HepG2 (cell line): ENCODE measurements at regions not wholly inside any gene's neighbourhood (a gene's known extent, or its start where the extent isn't known, plus 50 kb on each side); places are given as distances from the start of the nearest gene placed in this dataset.

ENCODE experiments used
- ATAC-seq: fragments of 200-7000 bp; cut with Tn5 transposase; 3 replicates; pipeline ENCODE4 v1.9.1; 2020; ENCODE audit warnings: mild to moderate bottlenecking, moderate library complexity
- BruUV-seq: library from RNA; stranded (reverse); fragments of 400-500 nt; replicated peaks from 2 replicates; lab custom pipeline; 2021; lab: Mats Ljungman, UMichigan
- CTCF ChIA-PET: fragments of 300-600 bp; formaldehyde crosslinking; extraction: SDS; loops from one replicate; lab custom pipeline; 2021; ENCODE audit warnings: low total read pairs, inconsistent platforms, low intra/inter-chr PET ratio; lab: Yijun Ruan, JAX
- POLR2A ChIA-PET: fragments of 350-600 bp; sonication (Branson Sonifier 250); formaldehyde crosslinking; loops from one replicate; lab custom pipeline; 2020; ENCODE audit warnings: antibody characterized with exemption, inconsistent platforms; lab: Yijun Ruan, JAX
- DNase-seq: peaks from one replicate; pipeline ENCODE4 v3.0.0-alpha.2; 2015; ENCODE audit warnings: low spot score
- FAIRE-seq: peaks from 3 replicates; lab custom pipeline; 2011; peaks lifted over from hg19 to GRCh38; lab: Jason Lieb, UNC
- H2AFZ ChIP-seq: one replicate; pipeline ENCODE4 v1.6.1; 2011; ENCODE audit warnings: low read length, inconsistent platforms
- H3K27ac ChIP-seq: fragments of 300-600 bp; 3 replicates; pipeline ENCODE4 v1.8.0; 2011; ENCODE audit warnings: mixed run types, mild to moderate bottlenecking, mixed read lengths, low read length, inconsistent platforms; ENCODE audit not compliant: insufficient read depth; ENCODE audit errors: extremely low read length
- H3K27me3 ChIP-seq, 2 experiments: fragments of 200-600 bp in 1 of 2; 2 replicates in 1 of 2; 3 replicates in 1 of 2; pipeline versions ENCODE4 v1.6.0 to v1.8.0; 2011; ENCODE audit warnings: low read length in 2 of 2, mild to moderate bottlenecking in 2 of 2, moderate library complexity in 2 of 2, inconsistent platforms in 1 of 2; ENCODE audit not compliant: insufficient read depth in 2 of 2, control insufficient read depth in 1 of 2
- H3K36me3 ChIP-seq, 2 experiments: fragments of 200-600 bp in 1 of 2; replicated peaks in 1 of 2; 2 replicates in 1 of 2; 3 replicates in 1 of 2; pipeline versions ENCODE4 v1.5.1 to v1.8.0; 2011; ENCODE audit warnings: low read length in 2 of 2, inconsistent platforms in 1 of 2; ENCODE audit not compliant: insufficient read depth in 2 of 2, control insufficient read depth in 1 of 2
- H3K4me1 ChIP-seq: 2 replicates; pipeline ENCODE4 v1.5.1; 2012; ENCODE audit warnings: low read length, inconsistent platforms; ENCODE audit not compliant: insufficient read depth
- H3K4me2 ChIP-seq: 2 replicates; pipeline ENCODE4 v1.6.0; 2011; ENCODE audit warnings: low read depth, low read length, inconsistent platforms
- H3K4me3 ChIP-seq, 3 experiments: fragments of 200-600 bp in 1 of 3; sonication (generic), shearing (Covaris generic) in 1 of 3; replicated peaks in 1 of 3; 2 replicates each; pipeline ENCODE4 v1.5.1; 2011 to 2016; ENCODE audit warnings: low read length in 3 of 3, inconsistent platforms in 2 of 3, low read depth in 2 of 3, mild to moderate bottlenecking in 2 of 3, control low read depth in 1 of 3, mixed read lengths in 1 of 3; ENCODE audit not compliant: insufficient read depth in 1 of 3
- H3K79me2 ChIP-seq: one replicate; pipeline ENCODE4 v1.6.1; 2011; ENCODE audit warnings: low read length, inconsistent platforms; ENCODE audit not compliant: insufficient read depth
- H3K9ac ChIP-seq: 2 replicates; pipeline ENCODE4 v1.6.0; 2011; ENCODE audit warnings: mild to moderate bottlenecking, low read depth, low read length, inconsistent platforms; ENCODE audit not compliant: insufficient read depth
- H3K9me3 ChIP-seq: 2 replicates; pipeline ENCODE4 v1.5.1; 2012; ENCODE audit warnings: mild to moderate bottlenecking, low read length
- H4K20me1 ChIP-seq: 2 replicates; pipeline ENCODE4 v1.6.0; 2011; ENCODE audit warnings: inconsistent platforms, mild to moderate bottlenecking, low read length, moderate library complexity; ENCODE audit not compliant: insufficient read depth
- DDIT3 ChIP-seq: sonication (generic); formaldehyde crosslinking; IDR thresholded peaks from 2 replicates; pipeline ENCODE4 v1.4.0; 2020; ENCODE audit warnings: mild to moderate bottlenecking, missing genetic modification reagents
- HNRNPUL1 ChIP-seq: fragments of 200-400 bp; formaldehyde crosslinking; IDR thresholded peaks from 2 replicates; pipeline ENCODE4 v1.6.1; 2017; ENCODE audit warnings: low read depth, mild to moderate bottlenecking, low read length, moderate library complexity
- ISL2 ChIP-seq: sonication (generic); formaldehyde crosslinking; IDR thresholded peaks from 2 replicates; pipeline ENCODE4 v1.5.0; 2020; ENCODE audit warnings: missing genetic modification reagents
- MBD4 ChIP-seq: IDR thresholded peaks from 2 replicates; pipeline ENCODE4 v1.6.1; 2012; ENCODE audit warnings: low read length, inconsistent platforms, borderline replicate concordance
- ZNF207 ChIP-seq: fragments of 450-650 bp; IDR thresholded peaks from 2 replicates; pipeline ENCODE4 v1.6.1; 2016; ENCODE audit warnings: antibody characterized with exemption, borderline replicate concordance
- ZNF263 ChIP-seq: sonication (generic); formaldehyde crosslinking; IDR thresholded peaks from 2 replicates; pipeline ENCODE4 v1.4.0; 2020; ENCODE audit warnings: missing genetic modification reagents
- ZNF383 ChIP-seq: sonication (generic); formaldehyde crosslinking; IDR thresholded peaks from 2 replicates; pipeline ENCODE4 v1.4.0; 2020; ENCODE audit warnings: missing genetic modification reagents, mild to moderate bottlenecking, borderline replicate concordance
- ZNF607 ChIP-seq: sonication (generic); formaldehyde crosslinking; IDR thresholded peaks from 2 replicates; pipeline ENCODE4 v1.5.1; 2020; ENCODE audit warnings: missing genetic modification reagents, mild to moderate bottlenecking, borderline replicate concordance
- ZNF841 ChIP-seq: sonication (generic); formaldehyde crosslinking; IDR thresholded peaks from 2 replicates; pipeline ENCODE4 v1.8.1; 2023; ENCODE audit warnings: missing genetic modification reagents, borderline replicate concordance
- WGBS: methylation state at CpG from one replicate; pipeline ENCODE4 v1.1.6; 2017; ENCODE audit warnings: low lambda C conversion rate; 5-methylcytosine and 5-hydroxymethylcytosine counted together
- in situ Hi-C: cut with HindIII; loops from 2 replicates; pipeline ENCODE4 v1.10.0; 2017; ENCODE audit warnings: low pct_unique_long_range_greater_than_20kb; ENCODE audit not compliant: extremely low pct_ligation_motif_present
- intact Hi-C: fragments of 100-400 bp; cut with micrococcal nuclease; formaldehyde crosslinking; loops from one replicate; pipeline ENCODE4 v1.10.0; 2022; ENCODE audit not compliant: unreplicated experiment
- TF ChIP-seq, protein P1 (sequence below): sonication (generic); formaldehyde crosslinking; IDR thresholded peaks from 2 replicates; pipeline ENCODE4; 2020; ENCODE audit warnings: missing genetic modification reagents, mild to moderate bottlenecking, borderline replicate concordance
- TF ChIP-seq, protein P2 (sequence below), 2 experiments: sonication (generic) in 1 of 2; formaldehyde crosslinking in 1 of 2; IDR thresholded peaks; 2 replicates each; pipeline versions ENCODE4 v1.6.1 to v1.9.0; 2014 to 2022; ENCODE audit warnings: antibody characterized with exemption in 1 of 2, borderline replicate concordance in 1 of 2, inconsistent platforms in 1 of 2, low read depth in 1 of 2, missing genetic modification reagents in 1 of 2
- TF ChIP-seq, protein P3 (sequence below): sonication (generic); formaldehyde crosslinking; IDR thresholded peaks from 2 replicates; pipeline ENCODE4 v1.8.0; 2022; ENCODE audit warnings: missing genetic modification reagents, mild to moderate bottlenecking, inconsistent platforms, borderline replicate concordance
- TF ChIP-seq, protein P4 (sequence below), 2 experiments: fragments of 450-650 bp in 1 of 2; sonication (generic) in 1 of 2; formaldehyde crosslinking; IDR thresholded peaks; 2 replicates each; pipeline versions ENCODE4 v1.5.0 to v1.8.0; 2020 to 2022; ENCODE audit warnings: mild to moderate bottlenecking in 1 of 2, missing genetic modification reagents in 1 of 2

DNA sequence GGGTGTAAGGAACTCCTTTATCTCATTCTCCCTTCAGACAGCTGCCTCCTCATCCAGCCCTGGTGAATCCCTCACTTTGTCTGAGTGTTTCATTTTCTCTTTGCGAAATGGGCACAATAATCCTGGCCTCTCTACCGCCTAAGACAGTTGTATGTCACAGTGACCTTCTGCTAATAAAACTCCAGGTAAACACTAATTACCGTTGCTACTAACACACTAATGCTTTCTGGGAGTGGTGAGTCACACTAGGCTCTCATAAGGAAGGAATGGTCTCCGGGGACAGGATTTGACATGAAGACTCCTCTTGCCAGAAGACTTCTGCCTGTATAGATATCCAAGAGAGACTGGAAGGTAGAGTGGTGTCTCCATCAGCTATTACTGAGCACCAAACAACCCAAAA lies 71.7 kb upstream of the SNRK start:
- H2AFZ ChIP-seq: no peak overlapping the region
- H3K4me3 ChIP-seq: no peak overlapping the region
- H3K27ac ChIP-seq: no peak overlapping the region
- BruUV-seq: no TSS peak
- no peak for ATAC-seq
- in situ Hi-C loops (no loop called here), intact Hi-C loops (no loop called here)
- no peak for DNase-seq
- H3K9ac ChIP-seq: no peak overlapping the region
- WGBS: 21% methylated on average over 4 of the region's 4 CpGs
- no peak for FAIRE-seq
- no peak overlapping the region for H3K4me2 ChIP-seq
- peaks cover 0 to 20% of the 10 kb centered on the region in 2 experiments; a peak in 1 of 5 replicates for H3K27me3 ChIP-seq
- no peaks in the 10 kb centered on the region for H3K36me3 ChIP-seq
- no peaks in the 10 kb centered on the region for H3K9me3 ChIP-seq
- no peaks in the 10 kb centered on the region for H4K20me1 ChIP-seq
- CTCF ChIA-PET: no interaction called here
- POLR2A ChIA-PET: no interaction called here
- H3K4me1 ChIP-seq: peaks cover 5% of the 10 kb centered on the region; the same call in 1 of the 2 replicates
- no peaks in the 10 kb centered on the region for H3K79me2 ChIP-seq
- TF ChIP-seq ZNF841 (CRISPR knock-in tag) (no peak), ZNF383 (no peak), ZNF207 (no peak), ISL2 (CRISPR knock-in tag) (no peak), ZNF607 (CRISPR knock-in tag) (no peak), MBD4 (no peak), HNRNPUL1 (no peak), DDIT3 (no peak), ZNF263 (CRISPR knock-in tag) (no peak)
- TF ChIP-seq, protein P1, sequence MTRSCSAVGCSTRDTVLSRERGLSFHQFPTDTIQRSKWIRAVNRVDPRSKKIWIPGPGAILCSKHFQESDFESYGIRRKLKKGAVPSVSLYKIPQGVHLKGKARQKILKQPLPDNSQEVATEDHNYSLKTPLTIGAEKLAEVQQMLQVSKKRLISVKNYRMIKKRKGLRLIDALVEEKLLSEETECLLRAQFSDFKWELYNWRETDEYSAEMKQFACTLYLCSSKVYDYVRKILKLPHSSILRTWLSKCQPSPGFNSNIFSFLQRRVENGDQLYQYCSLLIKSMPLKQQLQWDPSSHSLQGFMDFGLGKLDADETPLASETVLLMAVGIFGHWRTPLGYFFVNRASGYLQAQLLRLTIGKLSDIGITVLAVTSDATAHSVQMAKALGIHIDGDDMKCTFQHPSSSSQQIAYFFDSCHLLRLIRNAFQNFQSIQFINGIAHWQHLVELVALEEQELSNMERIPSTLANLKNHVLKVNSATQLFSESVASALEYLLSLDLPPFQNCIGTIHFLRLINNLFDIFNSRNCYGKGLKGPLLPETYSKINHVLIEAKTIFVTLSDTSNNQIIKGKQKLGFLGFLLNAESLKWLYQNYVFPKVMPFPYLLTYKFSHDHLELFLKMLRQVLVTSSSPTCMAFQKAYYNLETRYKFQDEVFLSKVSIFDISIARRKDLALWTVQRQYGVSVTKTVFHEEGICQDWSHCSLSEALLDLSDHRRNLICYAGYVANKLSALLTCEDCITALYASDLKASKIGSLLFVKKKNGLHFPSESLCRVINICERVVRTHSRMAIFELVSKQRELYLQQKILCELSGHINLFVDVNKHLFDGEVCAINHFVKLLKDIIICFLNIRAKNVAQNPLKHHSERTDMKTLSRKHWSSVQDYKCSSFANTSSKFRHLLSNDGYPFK: no peak
- TF ChIP-seq, protein P2, sequence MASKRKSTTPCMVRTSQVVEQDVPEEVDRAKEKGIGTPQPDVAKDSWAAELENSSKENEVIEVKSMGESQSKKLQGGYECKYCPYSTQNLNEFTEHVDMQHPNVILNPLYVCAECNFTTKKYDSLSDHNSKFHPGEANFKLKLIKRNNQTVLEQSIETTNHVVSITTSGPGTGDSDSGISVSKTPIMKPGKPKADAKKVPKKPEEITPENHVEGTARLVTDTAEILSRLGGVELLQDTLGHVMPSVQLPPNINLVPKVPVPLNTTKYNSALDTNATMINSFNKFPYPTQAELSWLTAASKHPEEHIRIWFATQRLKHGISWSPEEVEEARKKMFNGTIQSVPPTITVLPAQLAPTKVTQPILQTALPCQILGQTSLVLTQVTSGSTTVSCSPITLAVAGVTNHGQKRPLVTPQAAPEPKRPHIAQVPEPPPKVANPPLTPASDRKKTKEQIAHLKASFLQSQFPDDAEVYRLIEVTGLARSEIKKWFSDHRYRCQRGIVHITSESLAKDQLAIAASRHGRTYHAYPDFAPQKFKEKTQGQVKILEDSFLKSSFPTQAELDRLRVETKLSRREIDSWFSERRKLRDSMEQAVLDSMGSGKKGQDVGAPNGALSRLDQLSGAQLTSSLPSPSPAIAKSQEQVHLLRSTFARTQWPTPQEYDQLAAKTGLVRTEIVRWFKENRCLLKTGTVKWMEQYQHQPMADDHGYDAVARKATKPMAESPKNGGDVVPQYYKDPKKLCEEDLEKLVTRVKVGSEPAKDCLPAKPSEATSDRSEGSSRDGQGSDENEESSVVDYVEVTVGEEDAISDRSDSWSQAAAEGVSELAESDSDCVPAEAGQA (IDR thresholded peaks at IDR 0.05; ENCODE audit: low read depth): no peak
- TF ChIP-seq, protein P2 (CRISPR knock-in tag; IDR thresholded peaks at IDR 0.05; ENCODE audit: borderline replicate concordance): no peak
- TF ChIP-seq, protein P3, sequence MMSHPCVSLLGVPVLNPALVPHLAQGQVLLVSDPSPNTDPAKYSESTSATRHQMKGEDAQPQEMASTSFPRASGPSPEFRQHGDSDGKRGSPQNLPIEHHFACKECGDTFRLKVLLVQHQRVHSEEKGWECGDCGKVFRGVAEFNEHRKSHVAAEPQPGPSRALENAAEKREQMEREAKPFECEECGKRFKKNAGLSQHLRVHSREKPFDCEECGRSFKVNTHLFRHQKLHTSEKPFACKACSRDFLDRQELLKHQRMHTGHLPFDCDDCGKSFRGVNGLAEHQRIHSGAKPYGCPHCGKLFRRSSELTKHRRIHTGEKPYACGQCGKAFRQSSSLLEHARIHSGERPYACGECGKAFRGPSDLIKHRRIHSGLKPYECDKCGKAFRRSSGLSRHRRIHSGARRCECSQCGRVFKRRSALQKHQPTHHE (CRISPR knock-in tag): no peak
- TF ChIP-seq, protein P4, sequence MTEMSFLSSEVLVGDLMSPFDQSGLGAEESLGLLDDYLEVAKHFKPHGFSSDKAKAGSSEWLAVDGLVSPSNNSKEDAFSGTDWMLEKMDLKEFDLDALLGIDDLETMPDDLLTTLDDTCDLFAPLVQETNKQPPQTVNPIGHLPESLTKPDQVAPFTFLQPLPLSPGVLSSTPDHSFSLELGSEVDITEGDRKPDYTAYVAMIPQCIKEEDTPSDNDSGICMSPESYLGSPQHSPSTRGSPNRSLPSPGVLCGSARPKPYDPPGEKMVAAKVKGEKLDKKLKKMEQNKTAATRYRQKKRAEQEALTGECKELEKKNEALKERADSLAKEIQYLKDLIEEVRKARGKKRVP (CRISPR knock-in tag; IDR thresholded peaks at IDR 0.05): no peak
